Stimulated activated effector memory CD8-positive, alpha-beta T cell treated with anti-CD3 and anti-CD28 coated beads, Interleukin-12 subunit alpha, Interleukin-12 subunit beta, amount 100 ng/mL, for 72 hours (primary cell): ENCODE measurements at regions not wholly inside any gene's neighbourhood (a gene's known extent, or its start where the extent isn't known, plus 50 kb on each side); places are given as distances from the start of the nearest gene placed in this dataset.

ENCODE experiments used
- ATAC-seq: fragments of 150-1000 bp; cut with Tn5 transposase; 2 replicates; pipeline ENCODE4 v1.10.0; 2021
- DNase-seq, 2 donors: peaks; one replicate each; pipeline ENCODE4 v3.0.0; 2021 to 2022; ENCODE audit warnings: low spot score in 2 of 2
- H3K27ac Mint-ChIP-seq: one replicate; pipeline ENCODE4 v1.8.0; 2022; ENCODE audit warnings: mild to moderate bottlenecking, mixed read lengths
- H3K36me3 Mint-ChIP-seq: one replicate; pipeline ENCODE4 v1.8.0; 2022; ENCODE audit warnings: mild to moderate bottlenecking, mixed read lengths
- H3K4me1 Mint-ChIP-seq: one replicate; pipeline ENCODE4 v1.8.0; 2022; ENCODE audit warnings: mixed read lengths
- H3K4me3 Mint-ChIP-seq: one replicate; pipeline ENCODE4 v1.8.0; 2022; ENCODE audit warnings: mild to moderate bottlenecking, mixed read lengths
- H3K9me3 Mint-ChIP-seq: one replicate; pipeline ENCODE4 v1.8.0; 2022; ENCODE audit warnings: mixed read lengths

DNA sequence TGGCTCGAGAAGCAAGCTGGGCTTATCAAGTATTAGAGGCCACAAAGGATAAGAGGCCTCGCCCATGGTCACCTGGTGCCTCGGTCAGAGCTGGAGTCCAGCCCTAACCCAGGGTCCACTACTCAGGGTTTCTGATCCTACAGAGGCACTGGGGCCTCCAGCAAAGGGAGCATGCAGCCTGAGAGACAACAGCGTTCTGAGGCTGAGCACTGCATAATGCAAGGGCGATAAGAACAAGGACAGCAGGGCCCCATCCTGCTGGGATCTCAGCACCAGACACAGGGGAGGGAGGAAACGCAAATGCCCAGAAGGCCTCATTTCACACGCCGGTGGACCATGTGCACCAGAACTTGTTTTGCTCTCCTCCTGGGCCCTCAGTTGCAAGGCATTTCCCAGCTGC is 63.0 kb downstream of the C5orf15 start:
- Mint-ChIP-seq H3K36me3 (no peaks in the 10 kb centered on the region), H3K4me3 (no peak overlapping the region), H3K4me1 (no peaks in the 10 kb centered on the region), H3K27ac (no peak overlapping the region), H3K9me3 (no peaks in the 10 kb centered on the region)
- no peak for DNase-seq
- ATAC-seq: no peak

DNA sequence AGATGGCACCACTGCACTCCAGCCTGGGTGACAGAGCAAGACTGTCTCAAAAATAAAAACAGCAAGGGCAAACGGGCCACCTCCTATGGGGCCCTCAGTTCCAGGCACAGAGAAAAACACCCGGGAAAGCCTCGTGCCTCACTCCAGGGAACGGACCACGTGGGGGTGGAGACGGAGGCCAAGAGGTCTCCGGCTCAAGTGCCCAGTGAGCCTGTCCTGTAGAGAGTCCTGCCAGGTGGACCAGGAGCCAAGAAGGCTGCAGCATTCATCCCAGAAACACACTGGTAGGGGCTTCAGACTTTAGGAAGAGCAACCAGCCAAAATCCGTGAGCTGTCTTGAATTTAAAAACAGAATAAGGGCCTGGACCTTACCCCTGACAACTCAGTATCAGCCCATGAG is 63.8 kb downstream of the C5orf15 start:
- DNase-seq: no peak
- Mint-ChIP-seq H3K36me3 (no peaks in the 10 kb centered on the region), H3K4me3 (no peak overlapping the region), H3K9me3 (no peaks in the 10 kb centered on the region), H3K4me1 (no peaks in the 10 kb centered on the region), H3K27ac (no peak overlapping the region)
- no peak for ATAC-seq

DNA sequence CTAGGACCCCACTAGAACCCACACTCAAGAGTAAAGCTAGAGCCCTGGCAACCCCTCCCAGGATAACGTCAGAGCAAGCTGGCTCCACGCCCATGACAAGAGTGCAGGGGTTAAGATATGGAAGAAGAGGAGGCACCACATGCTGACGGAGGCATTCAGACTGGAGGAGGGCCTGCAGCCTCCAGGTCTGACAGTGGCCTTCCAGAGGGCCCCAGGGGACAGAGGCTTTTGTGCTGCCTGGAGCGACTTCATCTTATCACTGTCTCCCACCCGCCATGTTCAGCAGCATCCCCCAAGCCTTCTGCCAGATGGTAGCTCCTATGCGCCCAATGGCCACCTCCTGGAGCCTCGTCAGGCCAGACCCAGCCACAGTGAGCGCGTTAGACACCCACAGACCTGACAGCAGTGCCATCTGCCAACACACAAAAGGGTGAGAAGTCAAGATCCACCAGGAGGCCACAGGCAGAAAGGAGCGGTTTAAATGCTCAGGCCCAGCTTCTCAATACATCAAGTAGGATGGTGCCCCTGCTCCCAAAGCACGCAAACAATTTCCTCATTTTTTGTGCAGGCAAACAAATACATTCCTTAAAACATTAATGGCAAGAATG is 65.8 kb downstream of the C5orf15 start:
- H3K36me3 Mint-ChIP-seq: no peaks in the 10 kb centered on the region
- DNase-seq (no peak), ATAC-seq (no peak)
- H3K9me3 Mint-ChIP-seq: no peaks in the 10 kb centered on the region
- no peak overlapping the region for H3K27ac Mint-ChIP-seq
- no peak overlapping the region for H3K4me3 Mint-ChIP-seq
- no peaks in the 10 kb centered on the region for H3K4me1 Mint-ChIP-seq

DNA sequence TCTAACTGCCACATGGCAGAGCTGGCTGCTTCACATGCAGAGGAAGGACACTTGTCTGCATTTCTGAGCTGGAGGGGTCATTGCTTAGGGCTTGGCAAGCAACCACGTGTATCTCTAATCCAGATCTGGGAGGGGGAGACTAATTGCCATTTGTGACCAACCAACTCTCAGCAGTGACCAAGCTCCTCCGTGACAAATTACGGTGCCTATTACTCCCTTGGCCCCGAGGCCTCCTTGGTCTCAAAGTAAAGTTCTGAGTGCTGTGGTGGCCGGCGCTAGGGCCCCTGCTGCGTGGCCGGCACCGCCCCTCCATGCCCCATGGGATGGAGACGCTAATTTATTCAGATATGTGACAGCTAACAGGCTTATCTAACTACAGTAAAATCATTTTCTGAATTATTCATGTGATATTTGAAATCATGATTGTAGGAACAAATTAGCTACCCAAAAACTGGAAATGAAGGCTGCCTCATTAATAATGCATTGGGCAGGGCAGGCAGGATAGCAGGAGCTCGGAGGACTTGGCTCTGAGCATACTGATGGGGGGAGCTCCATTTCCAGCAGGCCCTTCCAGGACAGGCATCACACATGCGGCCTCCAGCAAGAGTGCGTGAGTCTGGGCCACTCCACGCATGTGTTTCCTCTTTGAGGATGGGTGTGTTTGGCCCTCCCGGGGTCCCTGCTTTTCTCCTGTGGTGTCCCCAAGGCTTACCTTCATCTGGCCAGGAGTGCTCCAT is 67.7 kb downstream of the C5orf15 start:
- H3K9me3 Mint-ChIP-seq: no peaks in the 10 kb centered on the region
- DNase-seq (no peak), ATAC-seq (no peak)
- H3K36me3 Mint-ChIP-seq: no peaks in the 10 kb centered on the region
- H3K4me3 Mint-ChIP-seq: no peak overlapping the region
- H3K4me1 Mint-ChIP-seq: peaks cover 10% of the 10 kb centered on the region
- H3K27ac Mint-ChIP-seq: no peak overlapping the region

DNA sequence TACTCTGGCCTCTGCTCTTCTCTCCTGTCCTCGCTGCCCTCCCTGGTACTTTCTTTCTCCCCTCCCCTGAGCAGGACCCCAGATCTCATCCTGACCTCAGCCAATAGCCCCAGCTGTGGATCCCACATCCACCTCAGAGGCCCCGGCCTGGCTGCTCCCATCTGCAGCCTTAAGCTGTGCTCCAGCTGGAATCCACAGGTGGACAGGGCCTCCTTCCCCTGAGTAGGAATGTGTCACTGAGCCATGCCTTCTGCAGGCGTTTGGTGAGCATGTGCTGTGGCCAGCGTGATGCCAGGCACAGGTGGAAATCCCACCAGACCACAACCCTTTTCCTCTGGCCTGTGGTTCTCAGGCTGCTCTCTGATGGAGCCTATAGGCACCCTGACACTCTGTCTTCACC is 68.9 kb downstream of the C5orf15 start:
- no peaks in the 10 kb centered on the region for H3K9me3 Mint-ChIP-seq
- H3K27ac Mint-ChIP-seq: no peak overlapping the region
- no peak for DNase-seq
- ATAC-seq: no peak
- no peak overlapping the region for H3K4me3 Mint-ChIP-seq
- no peaks in the 10 kb centered on the region for H3K36me3 Mint-ChIP-seq
- peaks cover 10% of the 10 kb centered on the region for H3K4me1 Mint-ChIP-seq

DNA sequence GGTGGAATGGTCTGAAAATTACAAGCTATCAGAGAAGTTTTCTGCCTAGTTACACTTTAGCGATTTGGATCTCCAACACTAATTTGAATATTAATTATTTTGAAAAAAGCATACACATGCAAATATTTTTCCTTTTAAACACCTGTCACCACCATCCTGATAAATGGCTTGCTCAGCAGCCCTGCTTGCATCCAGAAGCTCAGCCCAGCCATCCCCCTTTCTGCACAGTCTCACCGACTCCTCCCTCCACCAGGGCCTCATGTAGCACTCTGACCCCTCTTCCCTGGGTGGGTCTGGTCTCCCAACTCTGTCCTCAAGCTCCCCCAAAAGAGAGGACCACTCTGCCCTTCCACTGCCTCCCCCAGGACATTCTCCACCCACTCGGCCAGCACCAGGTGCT is 70.0 kb downstream of the C5orf15 start:
- Mint-ChIP-seq H3K9me3 (no peaks in the 10 kb centered on the region), H3K36me3 (no peaks in the 10 kb centered on the region), H3K27ac (no peak overlapping the region), H3K4me3 (no peak overlapping the region), H3K4me1 (peaks cover 10% of the 10 kb centered on the region)
- ATAC-seq: no peak
- no peak for DNase-seq

DNA sequence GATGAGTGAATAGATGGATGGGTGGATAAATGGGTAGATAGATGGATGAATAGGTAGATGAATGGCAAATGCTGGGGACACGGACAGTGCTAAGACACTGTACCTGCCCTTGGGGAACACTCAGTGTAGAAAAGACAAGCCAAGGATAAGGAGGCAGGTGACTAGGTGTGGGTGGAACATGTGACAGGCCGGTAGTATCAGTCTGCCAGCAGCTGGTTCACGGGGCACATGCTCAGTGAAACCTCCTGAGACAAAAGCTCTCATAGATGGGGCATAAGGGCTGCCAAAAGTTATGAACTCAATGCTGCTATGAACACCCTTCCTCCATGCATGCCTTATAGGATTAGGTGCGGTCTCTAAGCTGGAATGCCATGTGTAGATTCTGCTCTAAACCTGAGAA is 71.0 kb downstream of the C5orf15 start:
- H3K27ac Mint-ChIP-seq: no peak overlapping the region
- peaks cover 10% of the 10 kb centered on the region for H3K4me1 Mint-ChIP-seq
- no peak overlapping the region for H3K4me3 Mint-ChIP-seq
- ATAC-seq (no peak), DNase-seq (no peak)
- no peaks in the 10 kb centered on the region for H3K9me3 Mint-ChIP-seq
- H3K36me3 Mint-ChIP-seq: no peaks in the 10 kb centered on the region

DNA sequence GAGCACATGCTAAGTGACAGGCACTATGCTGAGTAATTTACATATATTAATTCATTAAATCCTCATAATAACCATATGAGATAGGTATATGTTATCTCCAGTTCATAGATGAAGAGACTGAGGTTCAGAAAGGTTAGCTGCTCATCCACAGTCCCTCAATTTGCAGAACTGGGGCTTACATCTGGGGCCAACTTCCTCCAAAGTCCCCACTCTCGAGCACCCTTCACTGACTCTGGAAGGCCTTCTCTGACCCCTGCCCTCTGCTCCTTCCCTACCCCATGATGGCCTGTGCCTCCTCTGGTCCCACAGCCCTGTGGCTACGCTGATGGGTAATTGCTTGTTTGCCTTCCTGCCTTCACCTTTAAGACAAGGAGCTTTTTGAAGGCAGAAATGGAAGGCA is 71.6 kb downstream of the C5orf15 start:
- ATAC-seq (no peak), DNase-seq (no peak)
- H3K4me1 Mint-ChIP-seq: peaks cover 10% of the 10 kb centered on the region
- H3K27ac Mint-ChIP-seq: peak overlapping the region; percentile 11
- no peaks in the 10 kb centered on the region for H3K9me3 Mint-ChIP-seq
- no peaks in the 10 kb centered on the region for H3K36me3 Mint-ChIP-seq
- no peak overlapping the region for H3K4me3 Mint-ChIP-seq

DNA sequence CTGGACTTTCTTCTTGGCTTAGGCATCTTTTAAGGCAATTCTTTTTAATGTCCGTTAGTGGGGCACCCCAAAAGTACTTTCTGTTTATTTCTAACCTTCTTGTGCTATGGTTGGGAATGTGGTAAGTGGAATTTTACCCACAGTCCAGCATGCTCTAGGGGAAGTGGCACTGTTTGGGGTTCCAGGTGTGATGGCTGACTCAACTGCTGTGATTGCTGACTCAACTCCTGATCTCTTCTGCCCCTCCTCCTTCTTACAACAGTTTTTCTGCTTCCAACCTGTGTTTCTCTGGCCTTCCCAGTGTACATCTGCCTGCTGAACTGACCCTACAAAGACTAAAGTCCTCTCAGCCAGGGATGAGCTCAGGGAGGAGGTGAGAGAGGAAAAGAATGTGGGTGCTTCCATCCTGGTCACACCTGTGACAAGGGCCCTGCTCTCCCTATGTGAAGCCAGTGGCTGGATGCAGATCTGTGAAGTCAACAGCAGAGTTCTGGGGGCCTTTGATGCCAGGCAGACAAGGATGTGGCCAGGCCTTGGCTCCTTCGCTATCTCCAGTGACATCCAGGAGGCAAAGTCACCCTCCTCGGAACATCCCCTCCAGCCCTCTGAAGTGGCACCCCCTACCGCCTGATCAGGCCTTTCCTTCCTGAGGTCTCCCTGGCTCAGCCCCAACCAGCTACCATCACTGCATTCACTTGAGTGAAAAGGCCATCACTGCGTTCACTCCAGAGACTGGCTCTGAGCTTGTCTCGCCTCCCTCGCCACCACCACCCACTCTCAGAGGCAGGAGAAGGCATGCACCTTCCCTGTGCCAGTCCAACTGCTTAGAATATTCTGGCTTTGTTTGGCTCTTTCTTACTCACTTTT is 72.2 kb downstream of the C5orf15 start:
- Mint-ChIP-seq H3K36me3 (no peaks in the 10 kb centered on the region), H3K4me1 (peaks cover 10% of the 10 kb centered on the region), H3K9me3 (no peaks in the 10 kb centered on the region), H3K4me3 (no peak overlapping the region), H3K27ac (peak overlapping the region; percentile 11)
- ATAC-seq (no peak), DNase-seq (no peak)

DNA sequence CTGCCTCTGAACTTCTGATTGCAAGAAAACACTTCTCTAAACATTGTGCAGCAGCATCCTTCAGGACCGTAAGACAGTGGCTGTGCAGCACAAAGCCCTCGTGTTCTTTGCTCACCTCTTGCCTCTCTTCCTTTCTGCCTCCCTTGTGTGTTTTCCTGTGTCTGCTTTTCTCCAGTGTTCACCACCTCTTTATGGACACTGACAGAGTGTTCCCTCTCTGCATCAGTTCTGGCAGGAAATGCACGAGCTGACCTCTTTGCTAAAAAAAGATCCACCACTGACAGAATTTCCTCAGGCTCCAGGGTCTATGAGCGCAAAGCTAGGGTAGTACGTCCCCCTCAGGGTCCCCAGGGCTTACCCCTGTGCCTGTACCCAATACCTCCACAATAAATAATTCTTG is 74.3 kb downstream of the C5orf15 start:
- DNase-seq: no peak
- Mint-ChIP-seq H3K27ac (no peak overlapping the region), H3K9me3 (no peaks in the 10 kb centered on the region), H3K4me1 (peaks cover 10% of the 10 kb centered on the region), H3K4me3 (no peak overlapping the region), H3K36me3 (no peaks in the 10 kb centered on the region)
- no peak for ATAC-seq

DNA sequence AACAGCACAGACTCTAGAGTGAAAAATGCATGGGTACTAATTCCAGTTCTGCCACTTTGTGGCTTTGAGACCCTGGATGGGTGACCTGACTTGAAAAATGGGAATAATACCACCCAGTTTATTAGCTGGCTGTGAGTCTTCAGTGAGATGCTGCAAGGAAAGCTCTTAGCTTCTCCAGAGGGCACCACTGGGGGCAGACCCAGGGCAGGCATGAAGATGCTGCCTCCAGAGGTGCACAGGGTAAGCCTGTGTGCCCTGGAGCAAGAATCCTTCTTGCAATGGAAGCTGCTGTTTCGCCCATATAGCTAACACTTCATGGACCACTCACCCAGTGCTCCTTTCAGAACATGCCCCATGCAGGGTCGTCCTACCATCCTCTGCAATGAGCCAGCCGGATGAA is 75.7 kb downstream of the C5orf15 start:
- Mint-ChIP-seq H3K4me3 (no peak overlapping the region), H3K4me1 (peaks cover 10% of the 10 kb centered on the region), H3K27ac (no peak overlapping the region), H3K9me3 (no peaks in the 10 kb centered on the region), H3K36me3 (no peaks in the 10 kb centered on the region)
- ATAC-seq (no peak), DNase-seq (no peak)

DNA sequence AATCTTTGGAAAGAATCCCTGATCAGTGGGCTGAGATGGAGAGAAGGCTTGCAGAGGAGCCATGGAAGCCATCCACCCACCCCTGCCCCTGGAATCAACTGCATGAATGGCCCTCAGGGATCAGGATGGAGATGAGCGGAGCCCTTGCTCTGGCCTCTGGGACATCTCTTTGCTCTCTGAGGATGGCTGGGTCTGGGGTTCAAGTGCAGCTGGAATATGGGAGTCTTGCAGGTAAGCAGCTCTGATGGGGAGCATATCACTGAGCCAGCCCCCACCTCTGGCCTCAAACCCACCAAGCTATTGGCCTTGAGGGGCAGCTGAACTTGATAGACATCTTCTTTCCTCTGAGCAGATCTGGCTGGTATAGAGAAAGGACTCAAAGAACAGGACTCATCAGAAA is 76.1 kb downstream of the C5orf15 start:
- no peaks in the 10 kb centered on the region for H3K9me3 Mint-ChIP-seq
- H3K27ac Mint-ChIP-seq: no peak overlapping the region
- ATAC-seq: no peak
- H3K4me1 Mint-ChIP-seq: peaks cover 10% of the 10 kb centered on the region
- H3K4me3 Mint-ChIP-seq: no peak overlapping the region
- DNase-seq: no peak
- H3K36me3 Mint-ChIP-seq: no peaks in the 10 kb centered on the region

DNA sequence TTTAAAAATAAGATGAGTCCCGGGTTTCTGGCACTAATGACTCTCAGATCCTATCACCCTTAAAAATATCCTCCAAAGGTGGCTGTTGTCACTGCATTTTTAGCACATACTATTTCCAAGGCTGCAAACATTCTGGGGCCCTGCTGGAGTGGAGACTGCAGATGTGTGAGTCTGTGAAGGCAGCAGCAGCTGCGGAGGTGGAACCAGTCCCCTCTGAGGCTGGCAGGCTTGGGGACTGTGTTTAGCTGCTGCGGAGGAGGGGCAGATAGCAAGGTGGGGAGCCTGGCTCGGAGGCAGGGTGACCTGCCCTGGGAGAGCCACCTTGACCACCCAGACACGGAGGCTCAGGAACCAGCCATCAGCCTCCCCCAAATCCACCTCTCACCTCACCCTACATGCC is 77.0 kb downstream of the C5orf15 start:
- Mint-ChIP-seq H3K36me3 (no peaks in the 10 kb centered on the region), H3K4me1 (peaks cover 6% of the 10 kb centered on the region), H3K27ac (no peak overlapping the region), H3K4me3 (no peak overlapping the region), H3K9me3 (no peaks in the 10 kb centered on the region)
- ATAC-seq (no peak), DNase-seq (no peak)

DNA sequence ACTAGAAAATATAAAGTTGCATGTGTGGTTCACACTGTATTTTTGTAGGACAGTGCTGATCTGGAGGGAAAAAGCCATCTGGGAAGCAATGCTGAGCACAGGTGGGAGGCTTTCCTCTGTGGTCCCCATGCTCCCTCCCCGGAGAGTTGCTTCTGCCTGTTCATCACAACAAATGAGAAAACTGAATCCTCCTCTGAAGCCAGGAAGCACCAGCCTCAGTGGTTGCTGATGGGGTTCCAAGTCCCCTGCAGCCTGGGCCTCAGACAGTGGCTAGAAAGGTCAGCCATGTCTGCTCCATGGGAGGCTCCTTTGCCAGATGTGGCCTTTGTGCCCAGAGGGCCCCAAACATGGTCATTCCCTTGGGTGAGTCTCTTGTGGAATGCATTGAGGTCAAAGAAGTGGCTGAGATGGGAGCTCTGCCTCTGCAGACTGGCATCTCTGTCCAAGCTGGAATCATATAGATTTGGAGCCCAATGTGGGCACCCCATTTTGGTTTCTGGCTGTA is 77.6 kb downstream of the C5orf15 start:
- Mint-ChIP-seq H3K27ac (no peak overlapping the region), H3K4me3 (no peak overlapping the region), H3K4me1 (peaks cover under 1% of the 10 kb centered on the region), H3K36me3 (no peaks in the 10 kb centered on the region), H3K9me3 (no peaks in the 10 kb centered on the region)
- no peak for DNase-seq
- no peak for ATAC-seq

DNA sequence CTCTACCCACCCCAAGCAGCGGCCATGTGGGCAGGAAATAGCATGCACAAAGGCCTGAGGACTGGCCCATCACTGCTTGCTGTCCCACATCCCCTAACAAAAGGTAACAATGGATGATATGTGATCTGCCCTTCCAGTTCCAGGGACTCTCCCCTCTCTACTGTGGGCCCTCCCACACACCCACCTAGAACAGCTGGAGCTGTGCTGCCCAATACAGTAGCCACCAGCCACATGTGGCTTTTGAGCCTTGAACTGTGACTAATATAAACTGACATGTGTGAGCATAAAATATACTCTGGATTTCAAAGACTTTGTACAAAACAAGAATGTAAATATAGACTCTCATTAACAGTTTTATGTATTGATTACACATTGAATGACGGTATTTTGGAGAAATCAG is 78.1 kb downstream of the C5orf15 start:
- no peaks in the 10 kb centered on the region for H3K4me1 Mint-ChIP-seq
- H3K9me3 Mint-ChIP-seq: no peaks in the 10 kb centered on the region
- H3K27ac Mint-ChIP-seq: no peak overlapping the region
- ATAC-seq (peak; percentile 59), DNase-seq (no peak)
- H3K4me3 Mint-ChIP-seq: no peak overlapping the region
- H3K36me3 Mint-ChIP-seq: no peaks in the 10 kb centered on the region
